Heart left ventricle (tissue), 16 donors: ENCODE measurements at regions not wholly inside any gene's neighbourhood (a gene's known extent, or its start where the extent isn't known, plus 50 kb on each side); places are given as distances from the start of the nearest gene placed in this dataset.

Experiments
- ATAC-seq, 4 donors: fragments of 200-7000 bp; cut with Tn5 transposase; one replicate each; pipeline ENCODE4 v1.9.1; 2020 to 2022; ENCODE audit warnings: moderate library complexity in 4 of 4, mild to moderate bottlenecking in 3 of 4, moderate number of reproducible peaks in 1 of 4
- DNase-seq, 5 donors: peaks; one replicate each; pipeline ENCODE4 v3.0.0-alpha.2; 2020
- H3K27ac ChIP-seq, 12 donors: fragments of 200-600 bp; sonication (generic) in 4 of 12; one replicate each; pipeline versions ENCODE4 v1.5.0 to v1.8.0; 2016 to 2022; ENCODE audit warnings: mild to moderate bottlenecking in 2 of 12
- H3K27me3 ChIP-seq, 9 donors: fragments of 200-600 bp; sonication (generic) in 2 of 9; one replicate each; pipeline versions ENCODE4 v1.5.1 to v1.8.0; 2016 to 2022; ENCODE audit warnings: mild to moderate bottlenecking in 3 of 9
- H3K36me3 ChIP-seq, 9 donors: fragments of 200-600 bp; sonication (generic) in 2 of 9; one replicate each; pipeline versions ENCODE4 v1.5.0 to v1.8.0; 2018 to 2022; ENCODE audit warnings: mild to moderate bottlenecking in 2 of 9
- H3K4me1 ChIP-seq, 12 donors: fragments of 200-600 bp; sonication (generic) in 4 of 12; one replicate each; pipeline versions ENCODE4 v1.5.0 to v1.8.0; 2016 to 2022; ENCODE audit warnings: mild to moderate bottlenecking in 3 of 12
- H3K4me3 ChIP-seq, 12 donors: fragments of 200-600 bp; sonication (generic) in 4 of 12; one replicate each; pipeline versions ENCODE4 v1.5.0 to v1.8.0; 2017 to 2022; ENCODE audit warnings: mild to moderate bottlenecking in 9 of 12, moderate library complexity in 4 of 12
- H3K9me3 ChIP-seq, 12 donors: fragments of 200-600 bp; sonication (generic) in 4 of 12; one replicate each; pipeline versions ENCODE4 v1.5.0 to v1.8.0; 2016 to 2022; ENCODE audit warnings: mild to moderate bottlenecking in 1 of 12
- CTCF ChIP-seq, 12 donors: fragments of 200-600 bp; sonication (generic) in 4 of 12; IDR thresholded peaks; one replicate each; pipeline versions ENCODE4 v1.5.0 to v1.8.0; 2018 to 2022; ENCODE audit warnings: antibody characterized with exemption in 12 of 12, mild to moderate bottlenecking in 5 of 12
- POLR2A ChIP-seq, 2 donors: fragments of 450-650 bp; IDR thresholded peaks; one replicate each; pipeline ENCODE4 v1.6.1; 2017; ENCODE audit warnings: antibody characterized with exemption in 2 of 2, mild to moderate bottlenecking in 2 of 2, moderate library complexity in 2 of 2
- WGBS, 4 donors: extraction: QIAGEN DNeasy Blood & Tissue Kit in 2 of 4; methylation state at CpG; one replicate each; pipeline versions ENCODE4 v1.1.5 to v1.1.7; 2013 to 2018; 5-methylcytosine and 5-hydroxymethylcytosine counted together
- intact Hi-C, 10 donors: fragments of 100-400 bp; cut with DNase I; formaldehyde crosslinking; loops; one replicate each; pipeline versions ENCODE4 v1.11.1 to v1.14.2; 2022
- donor health status: ischemic (EF 13 %, LVEDD 7.1; RV severe dilation, severe dysfunction).
- donor health status: healthy with polysubstance abuse.
- donor health status: DM: no; HTN: yes; CAD: no.
- donor health status: DM: no; HTN: no; CAD: no.
- donor health status: ischemic (EF 25% LVEDD 6.9; RV normal size, moderate dysfunction).
- donor health status: ischemic (EF 25% LVEDD 5.7; RV mildly dilated, moderate dysfunction).
- donor health status: healthy.
- donor health status: DM: yes; HTN: yes; CAD: no.
- donor health status: ischemic (EF 35%, LVEDD 5.7; RV mildly dilated, moderate dysfunction).
- donor health status: nonischemic (EF 11% LVEDD 7.7; RV severe dilation, severe dysfunction).
- donor health status: DM: yes; HTN: yes; CAD: no.
- donor health status: PGD.
- donor health status: ischemic (EF 29% LVEDD 5.4; RV normal size, mild dysfunction).
- donor health status: nonischemic (EF 23%, LVEDD 6.1; RV moderate dilation, normal function).

- TF ChIP-seq POLR2A (IDR thresholded peaks at IDR 0.05) (no peak), CTCF (IDR thresholded peaks at IDR 0.05) (no peak)
- ATAC-seq: no peak
- no peaks in the 10 kb centered on the region for H3K4me1 ChIP-seq
- no peaks in the 10 kb centered on the region for H3K36me3 ChIP-seq
- DNase-seq: peak in 3 of 5 donors; percentile 13 to 42 (median 21)
- intact Hi-C loops: no loop called here
- 75 to 83% (median 77%) methylated on average over 16 to 17 of the region's 17 CpGs for WGBS, 4 donors
- H3K4me3 ChIP-seq: no peak overlapping the region
- H3K9me3 ChIP-seq: no peaks in the 10 kb centered on the region
- peaks cover 8 to 47% (median 15%) of the 10 kb centered on the region in 9 donors for H3K27me3 ChIP-seq
- H3K27ac ChIP-seq: no peak overlapping the region
Observed at GRCh38 chr9:135227641-135228251, 140.3 kb downstream of the OLFM1 start.

GRCh38 chr9:135228345-135228982 is 141.0 kb downstream of the OLFM1 start:
- Histone ChIP-seq H3K4me3 (no peak overlapping the region), H3K4me1 (no peaks in the 10 kb centered on the region), H3K36me3 (no peaks in the 10 kb centered on the region), H3K27ac (no peak overlapping the region), H3K9me3 (peaks cover 0 to 5% (median 0%) of the 10 kb centered on the region in 12 donors), H3K27me3 (peaks cover 8 to 46% (median 15%) of the 10 kb centered on the region in 9 donors)
- peak in 3 of 5 donors; percentile 4 to 31 (median 11) for DNase-seq
- TF ChIP-seq CTCF (IDR thresholded peaks at IDR 0.05) (no peak), POLR2A (IDR thresholded peaks at IDR 0.05) (no peak)
- intact Hi-C loops: no loop called here
- WGBS, 4 donors: 67 to 75% (median 73%) methylated on average over 18 of the region's 18 CpGs
- ATAC-seq: no peak

- Histone ChIP-seq H3K27me3 (peaks cover 8 to 46% (median 15%) of the 10 kb centered on the region in 9 donors), H3K27ac (no peak overlapping the region), H3K9me3 (peaks cover 0 to 12% (median 3%) of the 10 kb centered on the region in 12 donors), H3K36me3 (no peaks in the 10 kb centered on the region), H3K4me1 (no peaks in the 10 kb centered on the region), H3K4me3 (no peak overlapping the region)
- intact Hi-C loops: no loop called here
- DNase-seq (peak in 3 of 5 donors; percentile 4 to 37 (median 8)), ATAC-seq (no peak)
- TF ChIP-seq CTCF (IDR thresholded peaks at IDR 0.05) (no peak), POLR2A (IDR thresholded peaks at IDR 0.05) (no peak)
- 72 to 81% (median 80%) methylated on average over 4 to 14 of the region's 14 CpGs for WGBS, 4 donors
Observed at GRCh38 chr9:135228983-135229625, 141.6 kb downstream of the OLFM1 start.

GRCh38 chr9:135229701-135230385 is 142.4 kb downstream of the OLFM1 start:
- TF ChIP-seq POLR2A (IDR thresholded peaks at IDR 0.05) (no peak), CTCF (IDR thresholded peaks at IDR 0.05) (no peak)
- 65 to 70% (median 67%) methylated on average over 14 to 16 of the region's 16 CpGs for WGBS, 4 donors
- intact Hi-C loops: no loop called here
- DNase-seq (peak in 3 of 5 donors; percentile 10 to 27 (median 16)), ATAC-seq (no peak)
- Histone ChIP-seq H3K4me3 (no peak overlapping the region), H3K9me3 (peaks cover 0 to 19% (median 8%) of the 10 kb centered on the region in 12 donors), H3K27ac (no peak overlapping the region), H3K4me1 (no peaks in the 10 kb centered on the region), H3K36me3 (no peaks in the 10 kb centered on the region), H3K27me3 (peaks cover 8 to 46% (median 15%) of the 10 kb centered on the region in 9 donors)
